GM12873 (cell line): ENCODE measurements at regions not wholly inside any gene's neighbourhood (a gene's known extent, or its start where the extent isn't known, plus 50 kb on each side); places are given as distances from the start of the nearest gene placed in this dataset.

Source experiments
- CTCF ChIP-seq: IDR thresholded peaks from 2 replicates; pipeline ENCODE4 v1.5.1; 2012; ENCODE audit warnings: low read depth, mild to moderate bottlenecking, moderate library complexity, low read length, control low read depth; ENCODE audit not compliant: insufficient read depth; ENCODE audit errors: missing control alignments

DNA sequence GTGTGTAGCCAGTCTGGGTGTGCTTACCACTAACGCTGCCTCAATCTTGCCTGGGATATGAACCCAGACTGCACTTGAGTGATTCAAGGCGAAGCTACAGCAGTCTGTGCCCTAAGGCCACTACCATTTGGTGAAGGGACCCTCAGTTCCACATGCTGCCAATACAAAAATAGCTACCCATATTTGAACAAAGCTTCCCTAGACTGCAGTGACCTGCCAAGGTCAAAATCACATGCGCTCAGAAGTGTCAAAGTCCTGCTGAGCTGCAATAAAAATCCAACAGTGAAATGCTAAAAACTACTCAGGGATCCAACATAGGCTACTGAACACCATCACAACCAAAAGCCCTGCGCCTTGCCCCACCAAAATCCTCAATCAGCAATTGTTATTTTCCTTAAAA, 472.3 kb upstream of the VSTM2A start:
- no peak for TF ChIP-seq CTCF

GRCh38 chr7:54072710-54073109, 469.5 kb upstream of the VSTM2A start:
- TF ChIP-seq CTCF = no peak

DNA sequence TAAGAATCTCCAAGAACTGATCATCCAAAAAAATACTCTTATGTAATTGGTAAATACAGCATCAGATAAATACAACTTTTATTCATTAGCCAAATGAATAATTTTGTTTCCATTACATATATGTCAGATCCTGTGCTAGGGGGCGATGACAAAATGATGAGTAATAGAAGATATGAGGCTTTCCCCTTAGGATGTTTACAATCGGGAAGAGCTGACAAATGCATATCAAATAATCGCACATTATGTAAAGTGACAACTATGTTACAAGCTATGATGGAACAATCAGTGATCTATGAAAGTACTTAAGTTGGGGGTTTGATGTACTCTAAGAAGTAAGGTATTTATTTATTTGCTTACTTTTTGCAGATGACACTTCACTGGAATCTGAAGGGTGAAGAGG, 465.6 kb upstream of the VSTM2A start:
- no peak for TF ChIP-seq CTCF

DNA sequence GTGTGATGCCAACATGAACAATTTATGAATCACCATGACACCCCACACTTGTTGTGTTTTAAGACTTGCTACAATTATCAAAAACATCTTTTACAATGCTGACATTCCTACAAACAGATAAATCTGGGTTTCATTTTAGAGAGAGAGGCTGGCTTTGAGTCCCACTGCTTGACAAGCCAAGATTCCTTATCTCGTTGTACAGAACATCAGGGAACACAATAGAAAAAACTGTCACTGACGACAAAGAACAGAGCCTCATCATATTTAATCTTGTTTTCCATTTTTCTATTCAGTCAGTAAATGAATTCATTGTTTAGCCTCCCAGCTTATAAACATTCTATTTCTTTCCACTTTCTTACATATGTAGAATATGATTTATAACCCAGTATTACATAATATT, 461.6 kb upstream of the VSTM2A start:
- no peak for TF ChIP-seq CTCF

DNA sequence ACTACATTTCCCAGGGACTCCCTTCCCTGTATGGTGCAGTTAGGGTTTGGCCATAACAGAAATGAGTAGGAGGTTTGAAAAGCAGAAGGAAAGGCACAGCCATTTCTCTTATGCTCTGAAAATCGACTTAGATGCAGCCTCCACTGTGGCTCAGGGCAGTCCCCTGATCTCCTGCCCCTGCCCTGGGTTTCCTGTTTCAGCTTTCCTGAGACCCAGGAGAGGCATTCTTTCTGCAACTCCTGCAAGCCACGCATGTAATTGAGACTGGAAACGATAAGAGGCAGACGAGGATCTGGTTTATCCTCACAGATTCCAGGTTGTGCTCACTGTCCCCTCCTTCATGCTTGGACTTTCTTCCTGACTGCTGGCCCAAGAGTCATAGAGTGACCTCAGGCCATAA, 461.2 kb upstream of the VSTM2A start:
- TF ChIP-seq CTCF = no peak

- no peak for TF ChIP-seq CTCF
Observed at GRCh38 chr7:54084340-54084739, 457.8 kb upstream of the VSTM2A start.

DNA sequence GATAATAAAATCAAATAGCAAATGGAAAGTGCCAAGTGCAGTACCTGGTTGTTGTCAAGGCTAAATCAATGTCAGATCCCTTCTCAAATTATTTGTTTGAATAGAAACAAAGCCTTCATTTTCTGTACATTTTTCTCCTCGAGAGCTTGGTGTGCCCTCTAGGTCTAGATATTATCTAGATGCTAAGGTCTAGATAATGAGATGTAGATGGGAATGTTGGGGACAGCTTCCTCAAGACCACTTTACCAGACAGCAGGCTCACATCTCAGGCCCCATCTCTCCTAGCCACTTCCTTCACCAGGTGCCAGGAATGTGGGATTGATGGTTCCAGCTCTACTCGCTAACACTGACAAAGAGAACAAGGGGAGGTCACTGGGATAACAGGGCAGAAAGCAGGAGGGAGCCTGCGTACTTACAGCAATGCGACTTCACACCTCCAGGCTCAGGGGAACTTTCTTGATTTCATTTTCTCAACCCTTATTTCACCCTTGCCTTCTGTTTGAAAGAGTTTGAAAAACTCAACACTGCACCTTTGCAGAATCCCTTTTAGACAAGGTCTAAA, 451.4 kb upstream of the VSTM2A start:
- TF ChIP-seq CTCF = no peak
